Osteoblast (primary cell): ENCODE measurements at regions not wholly inside any gene's neighbourhood (a gene's known extent, or its start where the extent isn't known, plus 50 kb on each side); places are given as distances from the start of the nearest gene placed in this dataset.
A peak's percentile ranks its signal among the peaks of the same experiment; 100 is the strongest.

Source experiments
- DNase-seq: peaks from one replicate; pipeline ENCODE4 v3.0.0; 2011; ENCODE audit warnings: low spot score, mixed read lengths; ENCODE audit not compliant: insufficient read length; ENCODE audit errors: missing footprints
- H2AFZ ChIP-seq: 2 replicates; pipeline ENCODE4 v1.6.0; 2011; ENCODE audit warnings: mild to moderate bottlenecking, low read length
- H3K27ac ChIP-seq: 2 replicates; pipeline ENCODE4 v1.5.1; 2011; ENCODE audit warnings: mild to moderate bottlenecking, low read depth, low read length, moderate library complexity
- H3K27me3 ChIP-seq: 2 replicates; pipeline ENCODE4 v1.6.0; 2012; ENCODE audit warnings: mild to moderate bottlenecking, control low read depth, inconsistent platforms, low read length, moderate library complexity; ENCODE audit not compliant: insufficient read depth
- H3K36me3 ChIP-seq: 2 replicates; pipeline ENCODE4 v1.5.1; 2011; ENCODE audit warnings: mild to moderate bottlenecking, low read length, control low read depth, moderate library complexity; ENCODE audit not compliant: insufficient read depth
- H3K4me1 ChIP-seq: 2 replicates; pipeline ENCODE4 v1.5.1; 2011; ENCODE audit warnings: mild to moderate bottlenecking, low read length, control low read depth, moderate library complexity; ENCODE audit not compliant: insufficient read depth
- H3K4me2 ChIP-seq: 2 replicates; pipeline ENCODE4 v1.6.0; 2011; ENCODE audit warnings: mild to moderate bottlenecking, low read length; ENCODE audit not compliant: insufficient read depth
- H3K4me3 ChIP-seq: fragments of 200-600 bp; sonication (generic); 3 replicates; pipeline ENCODE4 v1.5.1; 2012; ENCODE audit warnings: mild to moderate bottlenecking, low read length, inconsistent platforms; ENCODE audit not compliant: insufficient read depth
- H3K79me2 ChIP-seq: 2 replicates; pipeline ENCODE4 v1.6.0; 2012; ENCODE audit warnings: mild to moderate bottlenecking, low read length, control low read depth, inconsistent platforms; ENCODE audit not compliant: insufficient read depth
- H3K9me3 ChIP-seq: 2 replicates; pipeline ENCODE4 v1.5.1; 2011; ENCODE audit warnings: low read depth, low read length, control low read depth
- H4K20me1 ChIP-seq: 2 replicates; pipeline ENCODE4 v1.6.0; 2012; ENCODE audit warnings: mild to moderate bottlenecking, low read length, control low read depth; ENCODE audit not compliant: insufficient read depth
- TF ChIP-seq, protein P1 (sequence below): IDR thresholded peaks from 2 replicates; pipeline ENCODE4 v1.5.1; 2011; ENCODE audit warnings: mild to moderate bottlenecking, low read depth, low read length, moderate library complexity; ENCODE audit errors: extremely low read depth

DNA sequence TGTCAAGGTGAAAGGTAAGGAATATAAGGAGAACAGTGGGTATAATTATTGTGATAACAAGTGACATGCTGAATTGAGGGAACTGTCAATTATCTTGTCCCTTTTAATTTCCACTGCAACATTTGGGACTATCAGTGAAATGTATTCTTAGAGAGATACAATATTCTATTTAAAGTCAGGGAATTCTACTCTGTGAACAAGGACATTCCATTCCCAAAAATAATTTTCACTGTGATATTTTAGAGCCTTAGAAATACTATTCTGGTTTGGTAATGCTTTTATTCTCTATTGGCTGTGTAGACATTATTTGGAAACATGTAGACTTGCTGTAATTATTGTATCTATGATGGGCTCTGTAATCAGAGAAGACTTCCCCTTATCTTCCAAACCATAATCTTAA, 248.0 kb upstream of the PCSK5 start:
- Histone ChIP-seq H3K9me3 (no peaks in the 10 kb centered on the region), H3K79me2 (no peaks in the 10 kb centered on the region), H2AFZ (no peak overlapping the region), H3K4me1 (no peaks in the 10 kb centered on the region), H4K20me1 (no peaks in the 10 kb centered on the region), H3K27me3 (no peaks in the 10 kb centered on the region), H3K4me3 (no peak overlapping the region), H3K27ac (no peak overlapping the region), H3K4me2 (no peak overlapping the region), H3K36me3 (no peaks in the 10 kb centered on the region)
- TF ChIP-seq, protein P1, sequence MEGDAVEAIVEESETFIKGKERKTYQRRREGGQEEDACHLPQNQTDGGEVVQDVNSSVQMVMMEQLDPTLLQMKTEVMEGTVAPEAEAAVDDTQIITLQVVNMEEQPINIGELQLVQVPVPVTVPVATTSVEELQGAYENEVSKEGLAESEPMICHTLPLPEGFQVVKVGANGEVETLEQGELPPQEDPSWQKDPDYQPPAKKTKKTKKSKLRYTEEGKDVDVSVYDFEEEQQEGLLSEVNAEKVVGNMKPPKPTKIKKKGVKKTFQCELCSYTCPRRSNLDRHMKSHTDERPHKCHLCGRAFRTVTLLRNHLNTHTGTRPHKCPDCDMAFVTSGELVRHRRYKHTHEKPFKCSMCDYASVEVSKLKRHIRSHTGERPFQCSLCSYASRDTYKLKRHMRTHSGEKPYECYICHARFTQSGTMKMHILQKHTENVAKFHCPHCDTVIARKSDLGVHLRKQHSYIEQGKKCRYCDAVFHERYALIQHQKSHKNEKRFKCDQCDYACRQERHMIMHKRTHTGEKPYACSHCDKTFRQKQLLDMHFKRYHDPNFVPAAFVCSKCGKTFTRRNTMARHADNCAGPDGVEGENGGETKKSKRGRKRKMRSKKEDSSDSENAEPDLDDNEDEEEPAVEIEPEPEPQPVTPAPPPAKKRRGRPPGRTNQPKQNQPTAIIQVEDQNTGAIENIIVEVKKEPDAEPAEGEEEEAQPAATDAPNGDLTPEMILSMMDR, result no peak
- DNase-seq, result no peak

DNA sequence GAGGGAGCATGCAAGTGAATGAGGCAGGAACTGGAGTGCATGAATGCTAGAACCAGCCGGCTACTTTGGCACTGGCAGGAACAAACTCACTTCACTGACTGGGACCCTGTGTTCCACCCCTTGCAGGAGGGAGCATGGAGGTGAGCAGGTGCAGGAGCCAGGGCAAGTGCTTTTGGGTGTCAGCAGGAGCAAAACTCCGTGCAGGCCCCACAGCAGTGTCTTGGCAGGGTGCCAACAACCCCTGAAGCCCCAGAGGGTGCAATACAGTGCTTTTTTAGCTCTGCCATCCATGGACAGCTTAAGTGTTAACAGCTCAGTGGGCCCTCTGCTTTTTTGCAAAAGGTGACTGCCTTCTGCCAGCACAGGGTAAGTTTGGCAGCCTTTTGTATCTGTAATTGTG, 245.8 kb upstream of the PCSK5 start:
- peak; percentile 13 for DNase-seq
- Histone ChIP-seq H3K79me2 (no peaks in the 10 kb centered on the region), H3K27me3 (no peaks in the 10 kb centered on the region), H3K4me1 (no peaks in the 10 kb centered on the region), H4K20me1 (no peaks in the 10 kb centered on the region), H3K9me3 (no peaks in the 10 kb centered on the region), H3K36me3 (no peaks in the 10 kb centered on the region), H3K4me3 (no peak overlapping the region), H2AFZ (no peak overlapping the region), H3K27ac (no peak overlapping the region), H3K4me2 (no peak overlapping the region)
- TF ChIP-seq, protein P1, result no peak

DNA sequence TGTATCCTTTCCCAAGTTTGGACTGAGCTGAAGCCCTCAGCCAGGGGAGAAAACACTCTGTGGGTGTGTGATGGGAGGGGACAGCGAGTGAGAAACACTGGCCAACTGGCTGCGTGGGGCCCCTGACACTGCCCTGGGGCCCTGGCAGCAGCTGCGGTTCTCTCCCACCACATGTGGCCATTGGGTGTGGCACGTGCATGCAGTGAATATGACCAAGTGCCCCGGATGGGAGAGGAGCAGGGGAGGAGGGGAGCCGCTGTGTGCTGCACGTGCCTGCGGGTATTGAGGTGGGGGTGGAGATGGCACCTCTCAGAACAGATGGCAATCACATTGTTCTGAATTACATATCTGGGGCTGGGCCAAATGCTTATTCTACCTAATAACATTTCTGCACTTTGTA, 242.4 kb upstream of the PCSK5 start:
- no peaks in the 10 kb centered on the region for H3K9me3 ChIP-seq
- no peak overlapping the region for H3K4me2 ChIP-seq
- no peaks in the 10 kb centered on the region for H4K20me1 ChIP-seq
- no peak overlapping the region for H3K4me3 ChIP-seq
- no peaks in the 10 kb centered on the region for H3K4me1 ChIP-seq
- H3K27me3 ChIP-seq, result no peaks in the 10 kb centered on the region
- H3K79me2 ChIP-seq, result no peaks in the 10 kb centered on the region
- DNase-seq, result no peak
- no peaks in the 10 kb centered on the region for H3K36me3 ChIP-seq
- no peak overlapping the region for H2AFZ ChIP-seq
- TF ChIP-seq, protein P1, result no peak
- no peak overlapping the region for H3K27ac ChIP-seq

DNA sequence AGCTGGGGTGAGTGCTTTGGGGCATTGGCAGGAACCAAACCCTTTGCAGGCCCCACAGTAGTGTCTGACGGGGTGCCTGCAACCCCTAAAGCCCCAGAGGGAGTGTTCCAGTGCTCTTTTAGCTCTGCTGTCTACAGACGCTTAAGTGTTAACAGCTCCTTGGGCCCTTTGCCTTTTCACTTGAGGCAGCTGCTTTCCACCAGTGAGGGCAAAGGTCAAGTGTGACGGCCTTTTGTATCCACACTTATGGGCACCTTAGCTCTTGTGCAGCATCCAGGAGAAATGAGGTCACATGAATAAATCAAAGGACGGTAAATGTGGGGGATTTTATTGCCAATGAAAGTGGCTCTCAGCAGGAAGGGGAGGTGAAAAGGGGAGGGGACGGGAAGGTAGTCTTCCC, 241.4 kb upstream of the PCSK5 start:
- TF ChIP-seq, protein P1, result no peak
- H4K20me1 ChIP-seq, result no peaks in the 10 kb centered on the region
- H3K36me3 ChIP-seq, result no peaks in the 10 kb centered on the region
- no peak overlapping the region for H3K27ac ChIP-seq
- H2AFZ ChIP-seq, result no peak overlapping the region
- no peak overlapping the region for H3K4me2 ChIP-seq
- no peak overlapping the region for H3K4me3 ChIP-seq
- no peak for DNase-seq
- H3K9me3 ChIP-seq, result no peaks in the 10 kb centered on the region
- H3K4me1 ChIP-seq, result no peaks in the 10 kb centered on the region
- H3K79me2 ChIP-seq, result no peaks in the 10 kb centered on the region
- H3K27me3 ChIP-seq, result no peaks in the 10 kb centered on the region
